ENCODE measurements at regions not wholly inside any gene's neighbourhood (a gene's known extent, or its start where the extent isn't known, plus 50 kb on each side); places are given as distances from the start of the nearest gene placed in this dataset.

DNA sequence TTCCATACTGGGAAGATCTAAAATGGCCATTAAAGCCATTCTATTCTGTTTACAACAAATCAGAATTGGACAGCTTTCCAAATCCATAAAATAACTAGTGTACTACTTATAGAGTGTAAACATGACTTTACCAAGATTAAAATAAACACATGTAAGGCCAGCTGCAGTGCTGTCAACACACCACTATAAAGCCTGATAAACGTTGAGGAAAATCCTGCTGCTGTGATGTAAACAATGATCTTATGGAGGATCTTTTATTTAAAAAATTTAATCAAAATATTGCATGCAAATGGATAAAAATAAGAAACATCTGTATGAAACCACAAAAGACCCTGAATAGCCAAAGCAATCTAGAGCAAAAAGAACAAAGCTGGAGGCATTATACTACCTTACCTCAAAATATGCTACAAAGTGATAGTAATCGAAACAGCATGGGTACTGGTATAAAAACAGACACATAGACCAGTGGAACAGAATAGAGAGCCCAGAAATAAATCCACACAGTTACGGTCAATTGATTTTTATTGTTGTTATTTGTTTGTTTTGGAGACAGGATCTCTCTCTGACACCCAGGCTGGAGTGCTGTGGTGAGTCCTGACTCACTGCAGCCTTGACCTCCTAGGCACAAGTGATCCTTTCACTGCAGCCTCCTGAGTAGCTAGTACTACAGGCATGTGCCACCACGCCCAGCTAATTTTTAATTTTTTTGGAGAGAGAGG, 428.8 kb upstream of the C2CD4B start:
- Histone ChIP-seq H3K4me3 (ENCODE audit: low read depth in 1 of 2, low read length in 2 of 2) (no peak overlapping the region), H3K36me3 (ENCODE audit: insufficient read depth, low read length) (no peaks in the 10 kb centered on the region), H3K27me3 (ENCODE audit: control insufficient read depth in 1 of 2, insufficient read depth in 2 of 2, low read length in 2 of 2) (no peaks in the 10 kb centered on the region), H3K9ac (ENCODE audit: low read length) (no peak overlapping the region), H3K27ac (ENCODE audit: low read depth, low read length) (no peak overlapping the region), H3K4me1 (ENCODE audit: insufficient read depth, low read length) (peaks cover 4% of the 10 kb centered on the region), H3K9me3 (ENCODE audit: low read length) (no peaks in the 10 kb centered on the region)

DNA sequence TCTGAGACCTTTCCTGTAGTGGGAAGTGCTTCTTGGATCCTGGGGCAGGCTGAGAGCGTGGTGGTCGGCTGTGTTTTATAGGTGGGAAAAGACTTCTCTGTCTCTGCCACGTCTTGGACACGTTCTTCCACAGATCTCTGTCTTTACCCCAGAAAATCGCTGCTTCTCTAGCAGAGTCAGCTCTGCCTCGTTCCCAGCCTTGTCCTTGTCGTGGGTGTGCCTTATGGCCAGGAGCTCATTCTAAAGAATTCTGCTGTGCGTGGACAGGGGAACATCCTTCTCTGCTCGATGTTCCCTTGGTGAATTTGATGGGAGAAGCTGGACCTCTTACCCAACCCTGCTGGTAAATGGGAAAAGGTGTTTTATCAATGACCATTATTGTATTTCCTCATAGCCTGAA, 433.1 kb upstream of the C2CD4B start:
- H3K9me3 ChIP-seq (ENCODE audit: low read length) = no peaks in the 10 kb centered on the region
- H3K36me3 ChIP-seq (ENCODE audit: insufficient read depth, low read length) = no peaks in the 10 kb centered on the region
- no peak overlapping the region for H3K4me3 ChIP-seq (ENCODE audit: low read depth in 1 of 2, low read length in 2 of 2)
- no peaks in the 10 kb centered on the region for H3K27me3 ChIP-seq (ENCODE audit: control insufficient read depth in 1 of 2, insufficient read depth in 2 of 2, low read length in 2 of 2)
- no peak overlapping the region for H3K9ac ChIP-seq (ENCODE audit: low read length)
- no peak overlapping the region for H3K27ac ChIP-seq (ENCODE audit: low read depth, low read length)
- peaks cover 1% of the 10 kb centered on the region for H3K4me1 ChIP-seq (ENCODE audit: insufficient read depth, low read length)

DNA sequence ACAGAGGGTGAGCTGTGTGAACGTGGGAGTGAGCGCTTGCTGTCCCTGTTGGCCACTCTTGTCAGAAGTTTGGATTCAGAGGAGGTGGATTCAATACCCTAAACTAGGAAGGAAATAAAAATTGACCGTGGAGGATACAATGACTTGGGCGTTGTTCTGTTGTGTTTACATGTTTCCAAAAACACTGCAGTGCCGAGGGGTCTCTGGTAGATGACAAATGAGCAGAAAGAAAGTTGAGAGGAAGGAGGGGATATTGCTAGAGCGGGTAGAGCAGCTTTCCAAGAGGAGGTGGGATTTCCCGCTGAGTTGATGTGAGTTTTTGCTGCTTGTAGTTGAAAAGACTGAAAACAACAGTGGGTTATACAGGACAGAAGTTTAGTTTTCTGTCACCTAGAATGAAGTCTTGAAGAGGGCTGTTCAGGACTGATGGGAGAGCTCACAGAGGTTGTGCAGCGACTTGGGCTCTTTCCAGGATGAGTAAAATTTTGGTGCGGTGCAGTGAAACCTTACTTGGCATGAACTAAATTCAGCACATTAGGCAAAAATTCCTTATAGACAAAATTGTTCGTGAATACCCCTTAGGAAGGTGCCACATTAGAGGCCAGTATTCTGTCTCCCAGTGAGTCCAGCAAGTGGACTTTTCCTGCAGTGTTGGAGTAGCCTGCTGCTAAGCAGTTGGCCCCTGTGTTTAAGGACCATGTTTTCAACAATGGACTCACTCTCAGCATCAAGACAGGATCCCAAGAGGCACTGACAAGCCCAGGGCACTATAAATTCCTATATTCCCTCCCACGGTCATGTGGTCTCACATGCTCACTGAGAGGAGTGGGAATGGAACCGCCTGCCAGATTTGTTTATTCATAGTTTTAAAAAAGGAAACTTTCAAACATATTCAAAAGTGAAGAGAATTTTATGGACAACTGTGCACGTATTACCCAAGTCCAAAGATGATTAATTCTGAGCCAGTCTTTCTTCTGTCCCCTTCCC, 435.0 kb upstream of the C2CD4B start:
- H3K27me3 ChIP-seq (ENCODE audit: control insufficient read depth in 1 of 2, insufficient read depth in 2 of 2, low read length in 2 of 2) = no peaks in the 10 kb centered on the region
- H3K36me3 ChIP-seq (ENCODE audit: insufficient read depth, low read length) = no peaks in the 10 kb centered on the region
- H3K4me3 ChIP-seq (ENCODE audit: low read depth in 1 of 2, low read length in 2 of 2) = no peak overlapping the region
- peaks cover 12% of the 10 kb centered on the region for H3K4me1 ChIP-seq (ENCODE audit: insufficient read depth, low read length)
- no peak overlapping the region for H3K27ac ChIP-seq (ENCODE audit: low read depth, low read length)
- H3K9ac ChIP-seq (ENCODE audit: low read length) = no peak overlapping the region
- H3K9me3 ChIP-seq (ENCODE audit: low read length) = no peaks in the 10 kb centered on the region

DNA sequence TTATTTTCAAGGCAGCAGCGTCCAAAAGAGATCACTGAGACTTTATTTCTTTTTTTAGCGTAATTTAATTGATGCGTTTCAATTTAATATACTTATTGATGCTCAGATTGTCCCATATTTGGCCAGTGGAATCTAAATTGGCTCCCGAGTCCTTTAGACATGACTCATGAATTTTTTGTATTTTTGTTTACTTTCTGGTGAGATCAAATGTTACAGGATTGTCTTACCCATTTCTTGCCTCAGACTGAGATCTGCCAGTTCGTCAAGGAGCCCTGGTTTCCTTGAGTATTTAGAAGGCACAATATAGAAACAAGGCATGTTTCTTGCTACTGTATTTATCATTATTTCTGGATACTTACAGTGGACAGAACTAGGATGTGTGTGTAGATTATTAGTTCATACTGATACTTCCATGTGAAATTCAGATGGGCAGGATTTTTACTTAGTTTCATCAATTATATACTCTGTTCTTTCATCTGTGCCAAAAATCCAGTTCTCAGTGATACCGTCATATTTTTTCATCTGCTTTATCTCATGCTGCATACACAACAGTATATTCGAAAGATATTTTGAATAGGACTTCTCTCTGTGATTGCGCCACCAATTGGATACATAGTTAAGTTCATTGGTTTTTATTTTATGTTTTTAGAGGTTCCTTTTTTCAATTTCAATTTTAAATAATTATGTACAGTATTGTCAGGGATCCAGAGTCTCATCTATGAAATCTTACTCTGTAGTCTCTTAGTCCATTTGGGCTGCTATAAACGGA, 436.9 kb upstream of the C2CD4B start:
- Histone ChIP-seq H3K4me1 (ENCODE audit: insufficient read depth, low read length) (peaks cover 21% of the 10 kb centered on the region), H3K9ac (ENCODE audit: low read length) (no peak overlapping the region), H3K27me3 (ENCODE audit: control insufficient read depth in 1 of 2, insufficient read depth in 2 of 2, low read length in 2 of 2) (no peaks in the 10 kb centered on the region), H3K4me3 (ENCODE audit: low read depth in 1 of 2, low read length in 2 of 2) (no peak overlapping the region), H3K9me3 (ENCODE audit: low read length) (no peaks in the 10 kb centered on the region), H3K36me3 (ENCODE audit: insufficient read depth, low read length) (no peaks in the 10 kb centered on the region), H3K27ac (ENCODE audit: low read depth, low read length) (no peak overlapping the region)

- Histone ChIP-seq H3K27ac (ENCODE audit: low read depth, low read length) (no peak overlapping the region), H3K9ac (ENCODE audit: low read length) (no peak overlapping the region), H3K36me3 (ENCODE audit: insufficient read depth, low read length) (no peaks in the 10 kb centered on the region), H3K9me3 (ENCODE audit: low read length) (no peaks in the 10 kb centered on the region), H3K27me3 (ENCODE audit: control insufficient read depth in 1 of 2, insufficient read depth in 2 of 2, low read length in 2 of 2) (no peaks in the 10 kb centered on the region), H3K4me3 (ENCODE audit: low read depth in 1 of 2, low read length in 2 of 2) (no peak overlapping the region), H3K4me1 (ENCODE audit: insufficient read depth, low read length) (peaks cover 23% of the 10 kb centered on the region)
These were observed 438.7 kb upstream of the C2CD4B start for GRCh38 chr15:62603742-62604141.

GRCh38 chr15:62605282-62605681, 437.3 kb upstream of the TPM1 start:
- no peak overlapping the region for H3K4me3 ChIP-seq (ENCODE audit: low read depth in 1 of 2, low read length in 2 of 2)
- no peak overlapping the region for H3K27ac ChIP-seq (ENCODE audit: low read depth, low read length)
- no peak overlapping the region for H3K9ac ChIP-seq (ENCODE audit: low read length)
- peaks cover 23% of the 10 kb centered on the region for H3K4me1 ChIP-seq (ENCODE audit: insufficient read depth, low read length)
- no peaks in the 10 kb centered on the region for H3K27me3 ChIP-seq (ENCODE audit: control insufficient read depth in 1 of 2, insufficient read depth in 2 of 2, low read length in 2 of 2)
- H3K36me3 ChIP-seq (ENCODE audit: insufficient read depth, low read length) = no peaks in the 10 kb centered on the region
- H3K9me3 ChIP-seq (ENCODE audit: low read length) = no peaks in the 10 kb centered on the region

DNA sequence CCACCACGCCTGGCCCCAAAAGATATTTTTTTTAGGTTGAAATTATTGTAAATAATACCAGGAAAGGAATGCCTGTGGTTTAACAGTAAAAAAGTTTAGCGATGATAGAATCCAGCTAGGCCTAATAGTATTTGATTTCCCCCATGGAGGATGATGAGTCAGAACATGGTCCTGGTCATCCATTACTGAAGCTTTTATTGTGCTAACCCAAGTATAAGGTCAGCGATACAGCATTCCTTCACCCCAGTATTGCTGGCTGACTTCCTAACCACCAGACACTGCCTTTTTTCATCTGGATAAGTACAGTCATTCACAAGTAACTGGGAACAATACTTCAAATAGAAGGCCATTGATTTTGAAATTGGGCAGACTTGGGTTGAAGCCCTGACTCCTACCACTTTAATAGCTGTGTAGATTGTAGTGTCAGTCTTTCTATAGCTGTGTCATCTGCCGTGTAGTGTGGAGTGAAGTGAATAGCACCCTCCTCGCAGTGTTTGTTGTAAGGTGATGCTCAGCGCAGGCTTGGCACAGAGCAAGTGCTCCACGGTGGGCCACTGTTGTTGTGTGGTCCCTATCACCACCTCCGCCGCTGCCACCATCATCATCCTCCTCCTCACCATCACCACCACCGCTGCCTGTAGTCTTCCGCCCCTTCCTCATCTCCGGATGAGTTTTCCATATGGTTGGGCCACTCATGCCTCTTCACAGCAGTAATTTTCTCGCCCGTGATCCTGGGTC, 436.0 kb upstream of the TPM1 start:
- Histone ChIP-seq H3K9me3 (ENCODE audit: low read length) (no peaks in the 10 kb centered on the region), H3K27me3 (ENCODE audit: control insufficient read depth in 1 of 2, insufficient read depth in 2 of 2, low read length in 2 of 2) (no peaks in the 10 kb centered on the region), H3K36me3 (ENCODE audit: insufficient read depth, low read length) (no peaks in the 10 kb centered on the region), H3K27ac (ENCODE audit: low read depth, low read length) (no peak overlapping the region), H3K4me3 (ENCODE audit: low read depth in 1 of 2, low read length in 2 of 2) (no peak overlapping the region), H3K9ac (ENCODE audit: low read length) (no peak overlapping the region), H3K4me1 (ENCODE audit: insufficient read depth, low read length) (peaks cover 23% of the 10 kb centered on the region)

GRCh38 chr15:62607114-62607462, 435.5 kb upstream of the TPM1 start:
- Histone ChIP-seq H3K9me3 (ENCODE audit: low read length) (no peaks in the 10 kb centered on the region), H3K27ac (ENCODE audit: low read depth, low read length) (no peak overlapping the region), H3K9ac (ENCODE audit: low read length) (no peak overlapping the region)

DNA sequence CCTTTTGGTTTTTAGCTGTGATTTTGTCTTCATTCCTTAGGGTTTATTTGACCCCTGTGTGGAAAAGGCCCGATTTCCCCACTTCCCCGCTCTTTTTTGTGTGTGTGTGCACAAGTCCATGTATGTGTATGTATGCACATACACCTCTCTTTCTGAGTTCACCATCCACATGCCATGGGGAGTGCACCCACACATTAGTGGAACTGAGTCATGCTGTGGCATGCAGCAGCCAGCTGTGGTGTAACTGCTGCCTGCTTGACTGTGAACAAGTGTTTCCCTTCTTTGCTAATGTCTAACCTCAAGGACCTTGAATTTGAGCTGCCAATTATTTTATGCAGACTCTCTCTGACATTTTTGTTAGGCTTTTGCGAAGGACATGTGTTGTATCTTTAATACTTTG, 434.9 kb upstream of the TPM1 start:
- Histone ChIP-seq H3K9ac (ENCODE audit: low read length) (no peak overlapping the region), H3K9me3 (ENCODE audit: low read length) (no peaks in the 10 kb centered on the region), H3K27me3 (ENCODE audit: control insufficient read depth in 1 of 2, insufficient read depth in 2 of 2, low read length in 2 of 2) (no peaks in the 10 kb centered on the region), H3K36me3 (ENCODE audit: insufficient read depth, low read length) (no peaks in the 10 kb centered on the region), H3K4me3 (ENCODE audit: low read depth in 1 of 2, low read length in 2 of 2) (no peak overlapping the region), H3K27ac (ENCODE audit: low read depth, low read length) (no peak overlapping the region), H3K4me1 (ENCODE audit: insufficient read depth, low read length) (peaks cover 23% of the 10 kb centered on the region)

More at GRCh38 chr15:62607114-62607462, 435.5 kb upstream of the TPM1 start:
- Histone ChIP-seq H3K4me3 (ENCODE audit: low read depth in 1 of 2, low read length in 2 of 2) (no peak overlapping the region), H3K4me1 (ENCODE audit: insufficient read depth, low read length) (peaks cover 23% of the 10 kb centered on the region), H3K27me3 (ENCODE audit: control insufficient read depth in 1 of 2, insufficient read depth in 2 of 2, low read length in 2 of 2) (no peaks in the 10 kb centered on the region), H3K36me3 (ENCODE audit: insufficient read depth, low read length) (no peaks in the 10 kb centered on the region)

GRCh38 chr15:62608369-62608768, 434.2 kb upstream of the TPM1 start:
- Histone ChIP-seq H3K27ac (ENCODE audit: low read depth, low read length) (no peak overlapping the region), H3K9ac (ENCODE audit: low read length) (no peak overlapping the region), H3K9me3 (ENCODE audit: low read length) (no peaks in the 10 kb centered on the region), H3K27me3 (ENCODE audit: control insufficient read depth in 1 of 2, insufficient read depth in 2 of 2, low read length in 2 of 2) (no peaks in the 10 kb centered on the region), H3K4me3 (ENCODE audit: low read depth in 1 of 2, low read length in 2 of 2) (no peak overlapping the region), H3K4me1 (ENCODE audit: insufficient read depth, low read length) (peaks cover 20% of the 10 kb centered on the region), H3K36me3 (ENCODE audit: insufficient read depth, low read length) (no peaks in the 10 kb centered on the region)
